ENCODE measurements at regions not wholly inside any gene's neighbourhood (a gene's known extent, or its start where the extent isn't known, plus 50 kb on each side); places are given as distances from the start of the nearest gene placed in this dataset.
A peak's percentile ranks its signal among the peaks of the same experiment; 100 is the strongest.

DNA sequence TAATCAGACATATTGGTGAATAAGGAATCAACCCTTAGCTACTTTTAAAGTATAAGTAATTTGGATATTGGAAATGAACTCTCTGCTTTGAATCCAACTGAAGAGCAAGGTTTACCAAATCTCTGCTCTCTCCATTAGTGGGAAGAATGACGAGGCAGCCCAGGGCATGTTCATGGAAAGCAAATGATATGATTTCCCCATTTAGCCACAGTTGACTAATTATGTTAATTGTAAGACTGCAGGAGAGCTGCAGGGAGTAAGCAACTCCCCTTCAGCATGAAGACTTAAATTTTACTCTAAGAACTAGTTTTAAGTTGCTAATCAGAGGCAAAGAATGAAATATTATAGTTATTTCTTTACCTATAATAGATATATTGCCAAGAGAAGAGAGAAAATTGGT lies 194.3 kb upstream of the CD180 start:
- H3K4me3 ChIP-seq (ENCODE audit: low read length), result no peak overlapping the region
- TF ChIP-seq, protein P1, sequence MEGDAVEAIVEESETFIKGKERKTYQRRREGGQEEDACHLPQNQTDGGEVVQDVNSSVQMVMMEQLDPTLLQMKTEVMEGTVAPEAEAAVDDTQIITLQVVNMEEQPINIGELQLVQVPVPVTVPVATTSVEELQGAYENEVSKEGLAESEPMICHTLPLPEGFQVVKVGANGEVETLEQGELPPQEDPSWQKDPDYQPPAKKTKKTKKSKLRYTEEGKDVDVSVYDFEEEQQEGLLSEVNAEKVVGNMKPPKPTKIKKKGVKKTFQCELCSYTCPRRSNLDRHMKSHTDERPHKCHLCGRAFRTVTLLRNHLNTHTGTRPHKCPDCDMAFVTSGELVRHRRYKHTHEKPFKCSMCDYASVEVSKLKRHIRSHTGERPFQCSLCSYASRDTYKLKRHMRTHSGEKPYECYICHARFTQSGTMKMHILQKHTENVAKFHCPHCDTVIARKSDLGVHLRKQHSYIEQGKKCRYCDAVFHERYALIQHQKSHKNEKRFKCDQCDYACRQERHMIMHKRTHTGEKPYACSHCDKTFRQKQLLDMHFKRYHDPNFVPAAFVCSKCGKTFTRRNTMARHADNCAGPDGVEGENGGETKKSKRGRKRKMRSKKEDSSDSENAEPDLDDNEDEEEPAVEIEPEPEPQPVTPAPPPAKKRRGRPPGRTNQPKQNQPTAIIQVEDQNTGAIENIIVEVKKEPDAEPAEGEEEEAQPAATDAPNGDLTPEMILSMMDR (IDR thresholded peaks at IDR 0.05; ENCODE audit: insufficient read depth, low read depth, low read length, missing control alignments), result no peak
- peak; percentile 10 for DNase-seq (ENCODE audit: low read depth)

DNA sequence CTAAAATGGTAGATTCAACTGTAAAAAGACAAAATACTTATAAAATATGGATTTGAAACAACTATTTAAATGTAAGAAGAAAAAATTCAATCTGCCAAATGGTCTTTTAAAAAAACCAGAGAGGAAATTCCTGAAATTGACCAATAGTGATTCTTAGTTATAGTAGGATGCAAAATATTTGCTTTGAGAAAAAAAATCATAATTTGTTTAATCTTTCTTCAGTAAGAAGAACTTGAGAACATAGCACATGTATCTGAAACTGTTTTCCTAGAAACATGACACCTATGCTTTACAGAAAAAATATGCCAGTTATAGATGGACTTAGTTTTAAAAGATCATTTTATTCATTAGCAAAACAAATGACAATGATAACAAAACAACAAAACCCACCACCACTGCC lies 186.9 kb upstream of the CD180 start:
- DNase-seq (ENCODE audit: low read depth), result no peak
- TF ChIP-seq, protein P1 (IDR thresholded peaks at IDR 0.05; ENCODE audit: insufficient read depth, low read depth, low read length, missing control alignments), result no peak
- no peak overlapping the region for H3K4me3 ChIP-seq (ENCODE audit: low read length)

DNA sequence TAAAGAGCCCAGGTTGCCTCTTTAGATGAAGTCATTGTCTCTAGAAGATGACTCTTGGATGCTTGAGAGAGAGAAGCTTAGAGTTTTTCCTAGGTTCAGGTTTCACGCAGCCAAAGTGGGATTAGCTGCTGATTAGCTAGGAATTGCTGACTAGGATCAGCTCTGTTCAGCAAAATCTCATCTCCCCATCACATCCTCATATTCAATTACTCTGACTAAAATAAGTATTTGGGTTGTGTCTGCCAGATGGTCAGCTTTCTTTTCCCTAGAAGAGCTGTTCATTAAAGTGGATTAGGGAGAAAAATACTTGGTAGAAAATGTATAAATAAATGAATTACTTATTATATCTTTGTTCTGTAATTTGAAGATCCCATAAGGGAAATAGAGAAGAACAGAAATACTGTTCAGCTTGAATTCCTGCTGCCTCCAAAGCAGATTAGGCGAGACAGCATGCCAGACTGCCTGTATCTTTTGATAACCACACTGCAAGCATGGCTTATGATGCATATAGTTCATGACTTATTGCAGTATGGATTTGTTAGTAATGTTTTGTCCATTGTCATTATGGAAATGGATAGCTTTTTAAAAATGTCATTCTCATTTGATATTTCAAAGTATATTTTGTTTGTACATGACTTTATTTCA lies 184.8 kb upstream of the CD180 start:
- DNase-seq (ENCODE audit: low read depth), result no peak
- TF ChIP-seq, protein P1 (IDR thresholded peaks at IDR 0.05; ENCODE audit: insufficient read depth, low read depth, low read length, missing control alignments), result no peak

DNA sequence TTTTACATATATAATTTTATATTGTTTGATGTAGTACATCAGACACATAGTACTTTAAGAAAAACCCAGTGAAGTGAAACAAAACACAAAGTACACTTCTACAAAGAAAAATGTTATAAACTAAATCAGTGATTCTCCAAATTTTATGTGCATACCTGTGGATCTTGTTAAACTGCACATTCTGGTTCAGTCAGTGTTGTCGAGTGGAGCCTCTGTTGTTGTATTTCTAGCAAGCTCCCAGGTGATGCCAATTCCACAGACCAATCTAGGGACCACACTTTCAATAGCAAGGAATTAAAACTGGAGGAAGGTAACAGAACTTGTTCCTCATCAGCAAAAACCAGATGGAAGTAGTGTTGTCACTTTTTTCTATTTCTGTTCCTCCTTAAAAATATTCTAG lies 183.8 kb upstream of the CD180 start:
- peak; percentile 15 for DNase-seq (ENCODE audit: low read depth)
- no peak overlapping the region for H3K4me3 ChIP-seq (ENCODE audit: low read length)
- TF ChIP-seq, protein P1 (IDR thresholded peaks at IDR 0.05; ENCODE audit: insufficient read depth, low read depth, low read length, missing control alignments), result no peak

More for the DNA sequence above, 184.8 kb upstream of the CD180 start:
- H3K4me3 ChIP-seq (ENCODE audit: low read length), result no peak overlapping the region

DNA sequence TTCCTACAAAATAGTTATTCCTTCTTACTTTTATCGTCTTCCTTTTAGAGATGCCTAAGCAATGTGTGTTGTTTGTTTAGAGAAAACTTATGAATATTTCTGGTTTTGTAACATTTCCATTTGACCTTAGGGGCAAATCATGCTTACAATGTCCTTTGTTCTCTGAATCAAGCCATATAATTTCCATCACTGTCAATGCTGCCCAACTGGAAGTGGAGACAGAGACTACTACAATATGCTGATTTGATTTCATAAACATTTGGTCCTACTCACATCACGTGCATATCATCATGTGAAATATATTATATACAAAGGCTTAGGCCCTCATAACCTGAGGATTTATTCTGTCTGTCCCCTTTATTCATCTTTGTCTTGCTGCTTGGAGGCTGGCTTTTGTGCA lies 183.2 kb upstream of the CD180 start:
- H3K4me3 ChIP-seq (ENCODE audit: low read length), result no peak overlapping the region
- DNase-seq (ENCODE audit: low read depth), result no peak
- TF ChIP-seq, protein P1 (IDR thresholded peaks at IDR 0.05; ENCODE audit: insufficient read depth, low read depth, low read length, missing control alignments), result no peak

DNA sequence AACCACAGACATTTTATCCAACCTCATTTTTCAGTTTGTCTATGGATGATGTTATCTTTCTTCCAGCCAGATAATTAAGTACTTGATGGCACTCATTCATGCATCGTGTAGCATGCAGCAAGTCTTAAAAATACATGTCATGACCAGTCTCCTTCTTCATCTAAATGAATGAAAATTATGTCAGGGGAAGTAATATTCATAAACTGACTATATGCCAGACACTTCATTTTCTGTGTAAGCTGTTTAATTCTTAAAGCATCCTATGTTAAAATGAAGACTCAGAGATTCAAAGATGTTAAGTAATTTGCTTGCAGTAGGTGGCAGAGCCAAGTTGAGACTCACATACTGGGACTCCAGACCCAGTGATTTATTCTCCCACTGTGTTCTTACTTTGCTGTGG lies 181.7 kb upstream of the CD180 start:
- TF ChIP-seq, protein P1 (IDR thresholded peaks at IDR 0.05; ENCODE audit: insufficient read depth, low read depth, low read length, missing control alignments), result no peak
- no peak overlapping the region for H3K4me3 ChIP-seq (ENCODE audit: low read length)
- DNase-seq (ENCODE audit: low read depth), result peak; percentile 13

DNA sequence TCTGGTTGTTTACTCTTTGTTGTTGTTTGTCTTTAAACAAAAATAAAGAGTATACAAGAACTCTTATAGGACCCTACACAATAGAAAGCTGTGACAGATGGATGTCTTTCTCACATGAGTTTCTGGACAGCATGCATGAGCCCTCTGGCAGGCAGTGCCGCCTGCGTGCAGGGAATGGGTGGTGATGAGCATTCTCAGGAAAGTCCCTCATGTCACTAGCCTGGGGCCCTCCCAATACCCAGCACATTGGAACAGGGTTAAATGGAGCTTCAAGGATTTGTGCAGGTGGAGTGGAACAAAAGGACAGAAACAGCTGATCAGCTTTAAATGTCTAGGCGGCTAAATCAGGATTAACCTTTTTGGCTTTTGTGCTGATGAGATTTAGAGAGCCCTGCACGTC lies 181.0 kb upstream of the CD180 start:
- H3K4me3 ChIP-seq (ENCODE audit: low read length), result no peak overlapping the region
- DNase-seq (ENCODE audit: low read depth), result peak; percentile 23
- TF ChIP-seq, protein P1 (IDR thresholded peaks at IDR 0.05; ENCODE audit: insufficient read depth, low read depth, low read length, missing control alignments), result no peak
